Breast epithelium (tissue), 4 donors: ENCODE measurements at regions not wholly inside any gene's neighbourhood (a gene's known extent, or its start where the extent isn't known, plus 50 kb on each side); places are given as distances from the start of the nearest gene placed in this dataset.
"Not testable (repeated sequence)": the region's sequence is repeated elsewhere in the genome, so short reads cannot be mapped to it uniquely, and the experiment has no call there.

Experiments
- DNase-seq, 2 donors: peaks; one replicate each; pipeline ENCODE4 v3.0.0-alpha.2; 2019; ENCODE audit warnings: low spot score in 2 of 2
- H3K27ac ChIP-seq, 2 donors: fragments of 200-600 bp; sonication (generic) in 1 of 2; one replicate each; pipeline ENCODE4 v1.5.1; 2016 to 2019; ENCODE audit warnings: mild to moderate bottlenecking in 1 of 2
- H3K27me3 ChIP-seq, 2 donors: fragments of 200-600 bp; sonication (generic) in 1 of 2; one replicate each; pipeline versions ENCODE4 v1.5.1 to v1.6.0; 2017 to 2019; ENCODE audit warnings: control low read depth in 1 of 2, mild to moderate bottlenecking in 1 of 2
- H3K36me3 ChIP-seq: fragments of 200-600 bp; one replicate; pipeline ENCODE4 v1.5.1; 2019
- H3K4me1 ChIP-seq, 2 donors: fragments of 200-600 bp; sonication (generic); one replicate each; pipeline ENCODE4 v1.5.1; 2016 to 2019; ENCODE audit warnings: control low read depth in 1 of 2
- H3K4me3 ChIP-seq, 3 donors: fragments of 200-600 bp; sonication (generic); 1 replicate in 2 of 3; 2 replicates in 1 of 3; pipeline ENCODE4 v1.5.1; 2016 to 2019; ENCODE audit warnings: mild to moderate bottlenecking in 3 of 3, moderate library complexity in 2 of 3
- H3K9me3 ChIP-seq, 2 donors: fragments of 200-600 bp; sonication (generic) in 1 of 2; one replicate each; pipeline ENCODE4 v1.5.1; 2016 to 2019; ENCODE audit warnings: control low read depth in 1 of 2
- POLR2A ChIP-seq: fragments of 450-650 bp; IDR thresholded peaks from one replicate; pipeline ENCODE4 v1.6.1; 2016; ENCODE audit warnings: antibody characterized with exemption, mild to moderate bottlenecking, moderate library complexity
- POLR2AphosphoS5 ChIP-seq, 3 donors: sonication (generic); formaldehyde crosslinking; IDR thresholded peaks; one replicate each; pipeline ENCODE4 v1.6.1; 2017; ENCODE audit warnings: antibody characterized with exemption in 3 of 3
- intact Hi-C: fragments of 100-400 bp; cut with DNase I; formaldehyde crosslinking; loops from one replicate; pipeline ENCODE4 v1.15.1; 2023; ENCODE audit warnings: low total_unique reads
- TF ChIP-seq, protein P1 (sequence below), 3 donors: fragments of 450-650 bp; IDR thresholded peaks; one replicate each; pipeline ENCODE4 v1.5.1; 2016 to 2017; ENCODE audit warnings: antibody characterized with exemption in 3 of 3, mild to moderate bottlenecking in 3 of 3, moderate library complexity in 3 of 3

DNA sequence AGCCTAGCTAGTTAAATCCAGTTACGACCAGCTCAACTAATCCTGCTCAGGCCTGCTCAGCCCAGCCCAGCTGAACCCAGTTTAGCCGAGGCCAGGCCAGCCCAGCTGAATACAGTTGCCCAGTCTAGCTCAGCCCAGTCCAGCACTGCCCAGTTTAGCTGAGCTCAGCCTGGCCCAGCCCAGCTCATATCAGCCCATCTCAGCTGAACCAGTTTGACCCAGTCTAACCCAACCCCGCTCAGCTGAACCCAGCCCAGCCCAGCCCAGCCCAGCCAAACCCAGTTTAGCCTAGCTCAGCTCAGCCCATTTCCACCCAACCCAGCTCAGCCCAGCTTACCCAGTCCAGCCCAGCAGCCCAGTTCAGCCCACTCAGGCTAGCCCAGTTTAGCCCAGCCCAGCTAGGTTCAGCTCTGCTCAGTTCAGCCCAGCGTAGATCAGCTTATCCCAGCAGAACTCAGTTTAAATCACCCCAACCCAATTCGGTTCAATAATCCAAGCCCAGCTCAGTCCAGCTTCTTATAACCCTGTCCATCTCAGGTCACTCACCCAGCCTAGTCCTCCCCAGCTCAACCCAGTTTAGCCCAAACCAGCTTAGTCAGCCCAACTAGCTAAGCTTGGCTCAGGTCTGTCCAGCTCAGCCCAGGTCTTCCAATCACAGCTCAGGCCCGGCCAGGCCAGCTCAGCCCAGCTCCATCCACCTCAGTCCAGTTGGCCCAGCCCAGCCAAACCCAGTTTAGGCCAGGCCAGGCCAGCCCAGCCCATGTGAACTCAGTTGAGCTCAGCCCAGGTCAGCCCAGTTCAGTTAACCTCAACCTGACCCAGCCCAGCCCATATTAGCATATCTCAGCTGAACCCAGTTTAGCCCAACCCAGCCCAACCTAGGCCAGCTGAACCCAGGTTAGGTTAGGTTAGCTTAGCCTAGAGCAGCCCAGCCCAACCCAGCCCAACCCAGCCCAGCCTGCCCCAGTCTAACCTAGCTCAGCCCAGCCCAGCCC lies 76.7 kb downstream of the TMEM121 start:
- no peak overlapping the region for H3K4me3 ChIP-seq
- H3K36me3 ChIP-seq: no peaks in the 10 kb centered on the region
- no peaks in the 10 kb centered on the region for H3K4me1 ChIP-seq
- peak in 1 of 2 donors; percentile 51 for DNase-seq
- peaks cover 0 to 13% of the 10 kb centered on the region in 2 donors for H3K9me3 ChIP-seq
- no peak overlapping the region for H3K27ac ChIP-seq
- intact Hi-C loops: no loop called here
- no peaks in the 10 kb centered on the region for H3K27me3 ChIP-seq
- no peak for TF ChIP-seq POLR2A
- TF ChIP-seq, protein P1, sequence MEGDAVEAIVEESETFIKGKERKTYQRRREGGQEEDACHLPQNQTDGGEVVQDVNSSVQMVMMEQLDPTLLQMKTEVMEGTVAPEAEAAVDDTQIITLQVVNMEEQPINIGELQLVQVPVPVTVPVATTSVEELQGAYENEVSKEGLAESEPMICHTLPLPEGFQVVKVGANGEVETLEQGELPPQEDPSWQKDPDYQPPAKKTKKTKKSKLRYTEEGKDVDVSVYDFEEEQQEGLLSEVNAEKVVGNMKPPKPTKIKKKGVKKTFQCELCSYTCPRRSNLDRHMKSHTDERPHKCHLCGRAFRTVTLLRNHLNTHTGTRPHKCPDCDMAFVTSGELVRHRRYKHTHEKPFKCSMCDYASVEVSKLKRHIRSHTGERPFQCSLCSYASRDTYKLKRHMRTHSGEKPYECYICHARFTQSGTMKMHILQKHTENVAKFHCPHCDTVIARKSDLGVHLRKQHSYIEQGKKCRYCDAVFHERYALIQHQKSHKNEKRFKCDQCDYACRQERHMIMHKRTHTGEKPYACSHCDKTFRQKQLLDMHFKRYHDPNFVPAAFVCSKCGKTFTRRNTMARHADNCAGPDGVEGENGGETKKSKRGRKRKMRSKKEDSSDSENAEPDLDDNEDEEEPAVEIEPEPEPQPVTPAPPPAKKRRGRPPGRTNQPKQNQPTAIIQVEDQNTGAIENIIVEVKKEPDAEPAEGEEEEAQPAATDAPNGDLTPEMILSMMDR (IDR thresholded peaks at IDR 0.05): no peak
- TF ChIP-seq POLR2AphosphoS5 (IDR thresholded peaks at IDR 0.05): no peak

DNA sequence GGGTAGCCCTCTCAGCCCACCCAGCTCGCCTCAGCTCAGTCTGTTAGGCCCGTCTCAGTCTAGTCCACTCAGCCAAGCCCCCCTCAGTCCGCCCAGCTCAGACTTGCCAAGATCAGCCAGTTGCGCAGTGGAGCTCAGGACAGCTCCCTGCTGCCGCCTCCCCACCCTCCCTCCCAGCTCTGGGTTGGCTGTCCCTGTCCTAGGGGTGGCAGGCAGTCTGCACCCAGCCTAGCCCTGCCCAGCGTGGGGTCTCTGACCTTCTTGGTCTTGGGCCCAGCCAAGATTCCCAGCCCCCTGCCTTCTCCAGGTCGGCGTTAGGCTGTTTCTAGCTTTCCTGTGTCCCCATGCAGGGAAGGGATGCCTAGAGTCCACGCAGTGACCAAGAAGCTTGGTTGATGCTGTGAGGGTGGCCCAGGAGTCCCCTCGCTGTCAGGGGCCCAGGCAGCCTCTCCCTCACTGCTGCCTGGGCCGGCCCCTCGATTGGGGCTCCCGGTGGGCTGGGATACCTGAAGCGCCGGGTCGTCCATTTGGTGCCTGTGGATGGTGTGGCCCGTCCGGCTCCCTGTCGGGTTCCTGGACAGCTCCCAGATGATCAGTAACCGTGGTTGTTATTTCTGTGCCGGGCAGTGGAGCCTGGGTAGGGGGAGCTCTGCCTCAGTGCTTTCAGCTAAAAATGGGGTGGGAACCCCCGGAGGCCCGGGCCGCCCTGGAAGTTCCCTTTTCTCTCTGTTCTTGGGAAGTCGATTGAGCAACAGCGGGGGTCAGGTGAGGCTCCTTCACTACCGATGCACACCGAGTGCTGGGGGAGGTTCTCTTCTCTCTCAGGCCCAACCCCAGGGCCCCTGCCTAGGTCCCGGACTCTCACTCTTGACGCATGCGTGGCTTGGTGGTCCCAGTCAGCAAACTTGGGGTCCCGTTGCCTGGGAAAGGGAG lies 78.4 kb downstream of the TMEM121 start:
- peaks cover 0 to 13% of the 10 kb centered on the region in 2 donors for H3K9me3 ChIP-seq
- H3K27me3 ChIP-seq, H3K4me1 ChIP-seq, H3K4me3 ChIP-seq, H3K36me3 ChIP-seq, H3K27ac ChIP-seq, intact Hi-C loops: not testable (repeated sequence)
- DNase-seq: peak in 1 of 2 donors; percentile 41

DNA sequence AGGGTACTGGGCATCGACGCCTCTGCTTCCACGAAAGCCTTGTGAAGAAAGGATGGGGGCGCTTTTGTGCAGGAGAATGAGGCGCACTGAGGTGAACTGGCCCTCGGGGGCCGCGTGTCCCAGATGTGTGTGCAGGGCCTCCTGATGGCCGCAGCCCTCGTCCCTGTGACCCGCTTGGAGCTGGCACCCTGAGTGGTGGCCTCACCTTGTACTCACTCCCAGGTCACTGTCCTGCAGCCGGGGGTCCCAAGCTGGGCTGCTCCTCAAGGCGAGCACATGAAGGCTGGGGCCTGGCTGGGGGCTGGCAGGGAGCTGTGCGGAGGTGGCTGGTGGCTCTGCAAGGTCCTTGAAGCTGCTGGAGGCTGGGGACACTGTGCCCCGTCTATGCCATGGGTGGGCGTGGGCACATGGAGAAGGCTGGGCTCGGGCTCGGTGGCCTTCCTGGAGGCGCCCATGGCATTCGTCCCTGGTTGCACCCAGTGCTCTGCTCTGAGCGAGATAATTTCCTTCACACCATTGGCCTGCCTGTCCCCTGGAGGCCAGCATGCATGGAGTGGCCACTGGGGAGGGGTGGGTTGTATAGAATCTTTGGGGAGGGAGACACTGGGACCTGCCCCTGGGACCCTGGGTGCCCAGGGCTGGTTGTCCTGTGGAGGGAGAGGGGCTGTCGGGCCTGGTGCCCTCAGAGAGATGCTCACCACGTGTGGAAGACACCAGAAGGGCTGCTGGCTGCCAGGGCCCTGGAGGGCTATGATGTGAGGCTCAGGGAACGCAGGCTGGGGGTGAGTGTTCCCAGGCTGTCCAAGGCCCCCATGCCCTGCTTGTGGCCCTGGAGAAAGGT lies 79.3 kb downstream of the TMEM121 start:
- Histone ChIP-seq H3K27me3 (no peaks in the 10 kb centered on the region), H3K4me1 (no peaks in the 10 kb centered on the region), H3K4me3 (no peak overlapping the region), H3K27ac (no peak overlapping the region), H3K36me3 (no peaks in the 10 kb centered on the region), H3K9me3 (peaks cover 0 to 13% of the 10 kb centered on the region in 2 donors)
- intact Hi-C loops: no loop called here
- DNase-seq: peak in 1 of 2 donors; percentile 43
- TF ChIP-seq POLR2A (no peak), POLR2AphosphoS5 (IDR thresholded peaks at IDR 0.05) (no peak)
- TF ChIP-seq, protein P1 (IDR thresholded peaks at IDR 0.05): no peak

DNA sequence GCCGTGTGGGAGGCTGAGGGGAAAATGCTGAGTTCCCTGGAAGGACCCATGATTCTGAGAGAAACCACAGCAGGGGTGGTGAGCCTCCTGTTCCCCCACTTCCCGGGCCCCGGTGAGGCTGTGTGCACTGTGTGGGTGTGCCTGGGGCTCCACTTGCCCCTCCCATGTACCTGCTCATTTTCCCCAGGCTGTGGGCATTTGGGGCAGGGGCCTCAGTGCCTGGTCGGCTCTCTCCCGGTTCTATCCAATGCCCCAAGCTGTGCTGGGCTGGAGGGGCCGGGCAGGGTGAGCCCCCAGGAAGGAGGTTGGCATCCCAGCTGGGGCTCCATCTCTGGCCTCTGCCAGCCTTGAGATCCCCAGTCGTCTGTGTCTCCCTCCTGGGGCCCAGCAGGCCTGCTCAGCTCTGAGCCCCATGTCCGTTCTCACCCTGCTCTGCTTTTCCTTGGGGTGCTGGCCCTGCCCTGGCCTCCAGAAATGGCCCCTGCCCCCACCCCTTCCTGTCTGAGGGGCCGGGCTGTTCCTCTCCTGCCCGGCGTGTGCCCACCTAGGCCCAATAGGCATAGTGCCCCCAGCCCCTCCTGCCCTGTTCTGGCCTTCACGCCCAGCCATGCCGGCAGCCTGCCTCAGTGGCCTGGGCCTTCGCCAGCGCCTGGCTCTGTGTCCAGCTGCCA lies 80.1 kb downstream of the TMEM121 start:
- H3K4me1 ChIP-seq, intact Hi-C loops, H3K27ac ChIP-seq, H3K4me3 ChIP-seq, H3K36me3 ChIP-seq, H3K27me3 ChIP-seq, H3K9me3 ChIP-seq: not testable (repeated sequence)
- DNase-seq: peak in 1 of 2 donors; percentile 22

DNA sequence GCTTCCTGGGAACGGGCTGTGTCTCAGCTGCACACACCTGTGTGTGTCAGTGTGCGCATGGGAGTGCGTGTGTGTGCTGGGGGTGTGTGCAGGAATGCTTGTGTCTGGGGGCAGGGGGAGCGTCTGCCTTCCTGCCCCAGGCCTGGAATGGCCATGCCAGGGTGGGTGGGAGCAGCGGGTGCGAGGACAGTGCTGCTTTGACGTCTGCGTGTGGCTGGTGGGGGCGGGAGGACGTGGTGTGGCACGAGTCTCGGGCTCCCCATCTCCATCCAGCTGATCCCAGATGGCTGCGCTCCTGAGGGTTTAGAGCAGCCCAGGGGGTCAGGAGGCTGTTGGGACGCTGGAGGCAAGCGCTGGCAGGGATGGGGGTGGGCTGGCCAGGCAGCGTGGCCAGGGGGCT lies 80.6 kb downstream of the TMEM121 start:
- H3K27ac ChIP-seq, H3K4me3 ChIP-seq, intact Hi-C loops, H3K9me3 ChIP-seq, H3K27me3 ChIP-seq, H3K36me3 ChIP-seq, H3K4me1 ChIP-seq: not testable (repeated sequence)
- peak in 1 of 2 donors; percentile 41 for DNase-seq

DNA sequence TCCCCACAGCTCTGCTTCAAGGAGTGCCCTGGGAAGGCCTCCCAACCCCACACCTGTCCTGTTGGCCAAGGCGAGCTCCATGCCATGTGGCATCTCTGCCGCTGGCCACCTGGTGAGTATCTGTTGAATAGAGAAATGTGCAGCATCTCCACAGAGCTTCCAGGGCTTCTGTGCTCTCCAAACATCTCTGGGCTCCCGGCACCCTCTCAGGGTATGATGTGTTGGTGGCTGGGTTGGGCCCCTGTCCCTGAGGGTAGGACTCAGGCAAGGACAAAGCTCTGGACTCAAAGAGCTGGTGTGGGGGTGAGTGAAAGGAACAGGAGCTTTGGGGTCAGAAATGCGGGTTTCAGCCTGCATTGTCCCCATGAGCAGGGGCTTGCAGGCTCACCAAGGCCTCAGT lies 88.6 kb downstream of the TMEM121 start:
- H3K4me1 ChIP-seq, H3K36me3 ChIP-seq, H3K27me3 ChIP-seq, H3K4me3 ChIP-seq, DNase-seq, intact Hi-C loops, H3K9me3 ChIP-seq, H3K27ac ChIP-seq: not testable (repeated sequence)

DNA sequence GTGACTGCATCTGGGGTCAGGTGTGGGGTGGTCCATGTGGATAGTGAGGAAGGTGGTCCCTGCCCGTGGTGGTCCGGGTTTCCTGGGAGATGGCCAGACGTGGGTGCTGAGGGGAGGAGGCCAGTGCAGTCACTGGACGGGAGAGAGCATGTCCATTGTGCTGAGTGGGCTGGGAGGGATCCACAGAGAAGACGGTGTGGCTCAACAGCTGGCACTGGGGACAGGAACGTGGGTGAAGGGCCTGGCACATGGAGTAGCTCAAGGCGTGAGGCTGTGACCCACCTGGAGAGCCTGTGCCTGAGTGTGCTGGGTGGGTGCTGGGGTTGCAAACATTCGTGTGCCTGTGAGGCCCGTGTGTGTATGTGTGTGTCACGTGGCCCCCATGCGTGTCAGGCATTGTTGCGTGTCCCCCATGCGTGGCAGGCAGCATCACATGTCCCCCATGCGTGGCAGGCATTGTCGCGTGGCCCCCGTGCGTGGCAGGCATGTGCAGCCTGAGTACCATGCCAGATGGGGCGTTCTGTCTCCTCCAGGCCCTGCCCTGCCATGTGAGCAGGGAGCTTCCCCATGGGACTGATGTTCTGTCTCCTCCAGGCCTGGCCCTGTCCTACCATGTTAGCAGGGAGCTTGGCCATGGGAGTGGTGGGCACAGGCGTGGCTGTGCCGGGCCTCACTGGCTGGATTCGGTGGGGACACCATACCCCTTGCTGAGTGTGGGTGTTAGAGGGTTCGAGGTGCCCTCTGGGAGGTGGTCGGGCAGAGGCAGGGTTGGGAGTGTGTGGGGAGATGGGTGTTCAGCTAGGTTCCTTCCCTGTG lies 89.8 kb downstream of the TMEM121 start:
- H3K4me3 ChIP-seq, H3K27me3 ChIP-seq, DNase-seq, H3K4me1 ChIP-seq, intact Hi-C loops, H3K27ac ChIP-seq, H3K36me3 ChIP-seq, H3K9me3 ChIP-seq: not testable (repeated sequence)
